KG1 (cell line): ENCODE measurements at regions not wholly inside any gene's neighbourhood (a gene's known extent, or its start where the extent isn't known, plus 50 kb on each side); places are given as distances from the start of the nearest gene placed in this dataset.

Experiments
- DNase-seq: peaks from one replicate; lab custom pipeline; 2025; lab: John Stamatoyannopoulos, UW

DNA sequence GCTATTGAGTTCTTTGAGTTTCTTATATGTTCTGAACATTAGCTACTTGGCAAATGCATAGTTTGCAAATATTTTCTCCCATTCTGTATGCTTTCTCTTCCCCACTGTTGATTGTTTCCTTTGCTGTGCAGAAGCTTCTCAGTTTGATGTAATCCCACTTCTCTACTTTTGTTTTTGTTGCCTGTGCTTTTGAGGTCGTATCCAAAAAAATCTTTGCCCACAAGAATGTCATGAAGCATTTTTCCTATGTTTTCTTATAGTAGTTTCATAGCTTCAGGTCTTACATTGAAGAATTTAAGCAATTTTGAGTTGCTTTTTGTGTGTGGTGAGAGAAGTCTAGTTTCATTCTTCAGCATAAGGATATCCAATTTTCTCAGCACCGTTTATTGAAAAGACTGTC, 536.7 kb upstream of the ARGLU1 start:
- DNase-seq = no peak

DNA sequence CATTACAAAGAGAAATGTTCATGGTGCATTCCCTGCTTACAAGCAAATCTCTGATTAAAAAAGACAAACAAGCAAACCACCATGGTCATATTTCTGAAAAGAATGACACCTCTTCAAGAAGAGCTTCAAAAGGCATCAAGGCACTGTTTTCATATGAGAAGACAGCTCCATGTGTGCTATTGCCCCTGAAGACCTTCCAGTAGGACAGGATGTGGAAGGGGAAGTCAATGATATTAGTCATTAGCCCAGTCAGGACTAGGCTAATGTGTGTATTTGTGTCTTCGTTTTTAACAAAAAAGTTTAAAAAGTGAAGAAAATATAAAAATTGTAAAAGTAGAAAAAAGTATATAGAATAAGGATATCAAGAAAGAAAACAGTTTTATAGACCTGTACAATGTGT, 534.7 kb upstream of the ARGLU1 start:
- no peak for DNase-seq

DNA sequence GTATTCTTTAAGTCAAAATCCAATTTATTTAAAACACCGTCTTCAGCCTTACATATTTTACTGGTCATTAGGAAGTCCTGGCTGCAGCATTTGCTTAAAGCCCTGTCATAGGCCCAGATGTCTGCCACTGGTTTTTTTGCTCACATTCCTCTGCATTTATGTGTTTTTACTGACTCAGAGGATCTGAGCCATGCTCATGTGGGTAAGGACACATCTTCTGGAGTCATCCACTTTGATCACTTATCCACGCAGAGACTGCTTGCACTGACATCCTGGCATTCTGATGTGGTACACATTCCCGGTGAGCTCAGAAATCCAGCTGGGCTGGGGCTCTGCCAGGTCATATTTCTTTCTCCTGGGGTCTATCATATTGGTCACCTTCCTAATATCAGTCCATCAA, 531.7 kb upstream of the ARGLU1 start:
- DNase-seq = no peak

- DNase-seq = no peak
These were observed 530.0 kb upstream of the ARGLU1 start for GRCh38 chr13:107097916-107098315.

- no peak for DNase-seq
These were observed 527.9 kb upstream of the ARGLU1 start for GRCh38 chr13:107095876-107096275.

DNA sequence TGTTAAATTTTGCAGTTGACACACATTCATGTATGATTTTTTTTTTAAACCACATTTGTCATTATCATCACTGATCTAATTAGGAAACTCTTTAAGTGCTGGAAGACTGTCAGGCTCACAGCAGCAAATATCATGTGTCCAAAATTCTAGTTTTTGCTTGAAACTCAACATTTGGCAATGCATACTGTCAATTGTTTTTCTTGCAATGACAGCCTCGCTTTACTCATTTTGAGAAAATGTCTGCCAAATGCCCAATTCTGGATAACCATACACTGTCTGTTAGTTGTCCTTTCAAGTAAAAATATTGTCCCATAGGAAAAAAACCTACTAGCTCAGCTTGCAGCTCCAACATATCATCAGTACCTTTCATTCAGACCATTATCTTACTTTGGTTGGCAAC, 523.9 kb upstream of the ARGLU1 start:
- no peak for DNase-seq

GRCh38 chr13:107091428-107091827, 523.5 kb upstream of the ARGLU1 start:
- no peak for DNase-seq

- DNase-seq = no peak
These were observed 520.1 kb upstream of the ARGLU1 start for GRCh38 chr13:107088061-107088460.

DNA sequence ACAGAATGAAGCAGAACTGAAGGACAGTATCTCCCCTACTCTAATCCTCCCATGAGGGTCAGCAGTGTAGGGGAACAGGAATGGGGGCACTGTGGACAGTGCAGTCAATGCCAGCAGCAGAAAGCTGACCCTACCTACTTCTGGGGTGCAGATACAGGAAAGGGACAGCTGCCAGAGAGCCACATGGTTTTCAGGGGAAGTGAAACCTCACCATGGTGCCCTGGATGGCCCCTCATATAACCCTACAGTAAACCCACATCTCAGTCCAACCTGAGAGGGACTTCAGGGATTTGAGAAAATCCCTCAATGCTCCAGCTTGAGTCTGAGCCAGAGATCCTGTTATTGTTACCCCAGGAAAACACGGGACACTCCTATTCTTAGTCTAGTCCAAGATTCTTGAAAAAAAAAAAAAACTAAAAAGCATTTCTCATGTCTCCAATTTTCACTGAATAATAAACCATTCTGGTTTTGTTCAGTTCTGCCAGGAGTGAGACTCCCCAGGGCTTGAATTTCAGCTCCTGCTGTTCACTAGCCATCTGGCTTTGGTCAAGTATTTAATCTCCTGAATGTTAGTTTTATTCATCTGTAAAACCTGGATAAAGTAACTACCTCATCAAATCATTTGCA, 511.6 kb upstream of the ARGLU1 start:
- no peak for DNase-seq

GRCh38 chr13:107078229-107078765, 510.4 kb upstream of the ARGLU1 start:
- no peak for DNase-seq

DNA sequence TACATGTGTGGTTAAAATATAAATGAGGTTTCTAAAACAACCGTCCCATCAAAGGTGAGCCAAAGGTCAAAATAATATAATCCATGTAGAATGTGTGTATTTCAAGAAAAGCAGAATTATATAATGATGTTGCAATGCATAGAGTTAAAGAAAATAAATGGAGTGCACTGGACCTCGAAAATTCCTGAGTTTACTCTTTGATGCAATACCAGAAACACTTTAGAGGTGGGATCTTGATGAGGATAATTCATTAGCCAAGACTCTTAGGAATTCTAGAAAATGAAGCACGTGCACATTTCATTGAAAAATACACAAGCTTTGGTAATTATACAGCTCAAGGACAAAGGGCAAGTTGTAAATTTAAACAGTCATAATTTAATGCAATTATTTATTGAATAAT, 508.9 kb upstream of the ARGLU1 start:
- DNase-seq = no peak

DNA sequence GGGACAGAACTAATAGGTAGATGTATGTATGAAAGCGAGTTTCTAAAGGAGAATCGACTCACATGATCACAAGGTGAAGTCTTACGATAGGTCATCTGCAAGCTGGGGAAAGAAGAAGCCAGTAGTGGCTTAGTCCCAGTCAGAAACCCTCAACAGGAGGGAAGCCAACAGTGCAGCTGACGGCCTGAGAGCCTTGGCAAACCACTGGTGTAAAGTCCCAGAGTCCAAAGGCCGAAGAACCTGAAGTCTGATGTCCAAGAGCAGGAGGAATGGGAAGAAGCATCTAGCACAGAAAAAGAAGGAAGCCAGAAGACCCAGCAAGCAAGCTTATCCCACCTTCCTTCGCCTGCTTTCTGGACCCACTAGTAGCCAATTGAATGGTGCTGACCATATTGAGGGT, 507.6 kb upstream of the ARGLU1 start:
- no peak for DNase-seq

DNA sequence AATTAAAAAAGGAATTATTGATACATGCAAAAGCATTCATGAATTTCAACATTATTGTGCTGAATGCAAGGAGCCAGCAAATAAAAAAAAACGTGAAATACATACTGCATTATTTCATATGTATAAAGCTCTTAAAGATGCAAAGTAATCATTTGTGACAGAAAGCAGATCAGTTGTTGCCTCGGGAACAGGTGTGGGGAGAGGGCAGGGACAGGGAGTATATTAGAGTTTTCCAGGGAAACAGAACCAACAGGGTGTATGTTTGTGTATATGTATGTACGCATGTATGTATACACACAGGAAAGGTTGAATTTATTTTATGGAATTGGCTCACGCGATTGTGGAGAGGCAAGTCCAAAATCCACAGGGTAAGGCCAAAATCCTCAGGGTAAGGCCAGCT, 502.9 kb upstream of the ARGLU1 start:
- no peak for DNase-seq

DNA sequence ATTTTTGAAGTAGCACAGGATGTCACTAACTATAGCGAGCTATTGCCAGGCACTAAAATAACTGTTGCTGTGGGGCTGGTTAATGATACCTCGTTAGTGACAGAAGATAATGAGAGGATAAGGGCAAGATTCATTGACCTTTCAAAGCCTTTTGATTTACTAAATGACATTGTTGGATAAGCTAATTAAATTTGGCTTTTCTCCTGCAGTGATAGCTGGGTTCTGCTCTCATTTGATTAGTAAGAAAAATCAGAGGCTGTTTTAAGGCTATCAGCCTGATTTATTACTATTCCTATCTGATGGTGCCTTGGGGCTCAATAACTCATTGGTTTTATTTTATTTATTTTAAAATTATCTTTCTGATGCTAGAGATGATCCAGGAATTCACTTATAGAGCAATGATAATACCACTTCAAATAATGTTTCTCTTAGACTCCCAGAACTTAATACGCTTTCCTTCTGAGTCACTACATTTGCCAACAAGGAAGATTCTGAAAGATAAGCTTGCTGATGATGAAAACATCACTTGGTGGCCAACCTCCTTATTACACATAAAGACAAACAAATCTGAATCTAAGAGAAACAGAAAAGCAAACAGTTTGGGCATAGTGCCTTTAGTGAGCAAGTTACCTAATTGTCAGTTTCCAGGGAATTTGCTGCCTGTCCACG, 501.3 kb upstream of the ARGLU1 start:
- DNase-seq = no peak

DNA sequence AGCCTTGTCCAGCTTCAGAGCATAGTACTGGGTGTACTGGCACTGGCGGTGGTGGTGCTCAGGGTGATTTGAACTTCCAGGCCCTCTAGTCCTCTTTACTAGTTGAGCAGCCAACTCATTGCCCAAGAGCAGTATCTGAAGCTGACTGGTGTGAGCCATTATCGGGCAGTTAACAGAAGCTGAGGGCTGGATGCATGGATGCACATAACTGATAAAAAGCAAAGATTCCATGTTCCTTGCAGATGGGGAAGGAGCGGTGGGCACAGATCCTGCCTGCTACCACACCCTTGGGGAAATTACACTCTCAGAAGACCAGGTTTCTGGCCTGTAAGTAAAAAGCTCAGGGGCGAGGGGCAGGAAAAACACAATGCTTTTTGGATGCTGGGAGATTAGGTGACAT, 499.4 kb upstream of the ARGLU1 start:
- DNase-seq = no peak

- DNase-seq = no peak
These were observed 498.4 kb upstream of the ARGLU1 start for GRCh38 chr13:107066355-107066754.

GRCh38 chr13:107065036-107065435, 497.1 kb upstream of the ARGLU1 start:
- no peak for DNase-seq

- no peak for DNase-seq
These were observed 489.2 kb upstream of the ARGLU1 start for GRCh38 chr13:107057028-107057631.

- no peak for DNase-seq
These were observed 475.4 kb upstream of the ARGLU1 start for GRCh38 chr13:107043021-107043956.

DNA sequence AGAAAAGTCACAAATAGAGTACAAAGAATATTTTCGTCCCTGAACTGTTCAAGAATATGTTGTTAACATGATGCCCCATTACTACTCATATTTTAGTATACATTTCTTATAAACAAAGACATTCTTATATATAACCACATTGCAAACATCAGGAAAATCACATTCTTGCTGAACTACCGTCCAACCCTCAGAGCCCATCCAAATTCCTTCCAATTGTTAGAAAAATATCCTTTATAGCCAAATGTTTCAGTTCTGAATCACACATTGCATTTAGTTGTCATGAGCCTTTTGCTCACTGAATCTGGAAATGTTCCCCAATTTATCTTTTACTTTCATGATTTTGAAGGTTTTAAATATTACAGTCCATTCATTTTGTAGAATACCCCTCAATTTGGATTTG, 467.8 kb upstream of the ARGLU1 start:
- DNase-seq = no peak

DNA sequence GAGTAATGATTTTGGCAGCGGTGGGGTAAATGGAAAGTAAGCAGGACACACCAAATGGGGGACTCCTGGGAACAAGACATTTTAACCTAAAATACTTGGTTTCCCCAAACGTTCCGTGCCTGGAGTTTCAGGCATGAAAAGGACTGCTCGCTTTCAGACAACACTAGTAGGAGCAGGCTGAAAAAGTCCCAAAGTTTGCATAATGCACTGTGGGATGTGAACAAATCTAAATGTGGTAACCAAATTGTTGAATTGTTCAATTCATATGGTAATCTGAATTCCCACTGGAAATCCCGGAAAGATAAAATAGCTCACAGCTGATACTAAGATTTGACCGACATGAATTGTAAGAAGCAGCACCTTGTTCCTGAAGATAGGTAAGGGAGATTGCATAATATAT, 467.2 kb upstream of the ARGLU1 start:
- DNase-seq = no peak

GRCh38 chr13:107034236-107034872, 466.4 kb upstream of the ARGLU1 start:
- DNase-seq = no peak
